ENCODE measurements at regions not wholly inside any gene's neighbourhood (a gene's known extent, or its start where the extent isn't known, plus 50 kb on each side); places are given as distances from the start of the nearest gene placed in this dataset.

- no peaks in the 10 kb centered on the region for H3K27me3 ChIP-seq (ENCODE audit: control insufficient read depth, insufficient read depth)
- no peak for DNase-seq
- no peaks in the 10 kb centered on the region for H3K9me3 ChIP-seq (ENCODE audit: control insufficient read depth, low read length)
- no peak overlapping the region for H3K4me3 ChIP-seq (ENCODE audit: low read length)
- no peak overlapping the region for H3K27ac ChIP-seq (ENCODE audit: low read length)
- ATAC-seq = no peak
- 96% methylated on average over 6 of the region's 6 CpGs for WGBS
- H3K4me1 ChIP-seq (ENCODE audit: control insufficient read depth, insufficient read depth, low read length) = no peaks in the 10 kb centered on the region
- intact Hi-C loops (cut with DNase I) = no loop called here
These were observed 189.7 kb upstream of the GDNF start for GRCh38 chr5:38029397-38030065.

GRCh38 chr5:38023799-38024198 is 184.0 kb upstream of the GDNF start:
- Histone ChIP-seq H3K27me3 (ENCODE audit: control insufficient read depth, insufficient read depth) (no peaks in the 10 kb centered on the region), H3K4me3 (ENCODE audit: low read length) (no peak overlapping the region), H3K4me1 (ENCODE audit: control insufficient read depth, insufficient read depth, low read length) (no peaks in the 10 kb centered on the region), H3K27ac (ENCODE audit: low read length) (no peak overlapping the region), H3K9me3 (ENCODE audit: control insufficient read depth, low read length) (no peaks in the 10 kb centered on the region)
- ATAC-seq (no peak), DNase-seq (no peak)
- intact Hi-C loops (cut with DNase I) = no loop called here
- 66% methylated on average over 4 of the region's 4 CpGs for WGBS

- DNase-seq (no peak), ATAC-seq (no peak)
- 83% methylated on average over 4 of the region's 4 CpGs for WGBS
- no peaks in the 10 kb centered on the region for H3K27me3 ChIP-seq (ENCODE audit: control insufficient read depth, insufficient read depth)
- no peak overlapping the region for H3K4me3 ChIP-seq (ENCODE audit: low read length)
- intact Hi-C loops (cut with DNase I) = no loop called here
- H3K9me3 ChIP-seq (ENCODE audit: control insufficient read depth, low read length) = no peaks in the 10 kb centered on the region
- H3K27ac ChIP-seq (ENCODE audit: low read length) = no peak overlapping the region
- H3K4me1 ChIP-seq (ENCODE audit: control insufficient read depth, insufficient read depth, low read length) = no peaks in the 10 kb centered on the region
These were observed 183.5 kb upstream of the GDNF start for GRCh38 chr5:38023371-38023770.

- Histone ChIP-seq H3K4me3 (ENCODE audit: low read length) (no peak overlapping the region), H3K27ac (ENCODE audit: low read length) (no peak overlapping the region), H3K4me1 (ENCODE audit: control insufficient read depth, insufficient read depth, low read length) (no peaks in the 10 kb centered on the region), H3K27me3 (ENCODE audit: control insufficient read depth, insufficient read depth) (no peaks in the 10 kb centered on the region), H3K9me3 (ENCODE audit: control insufficient read depth, low read length) (no peaks in the 10 kb centered on the region)
- 66% methylated on average over 4 of the region's 4 CpGs for WGBS
- ATAC-seq = no peak
- no peak for DNase-seq
- intact Hi-C loops (cut with DNase I) = no loop called here
These were observed 182.8 kb upstream of the GDNF start for GRCh38 chr5:38022631-38023030.

GRCh38 chr5:38018016-38018415 is 178.2 kb upstream of the GDNF start:
- ATAC-seq (no peak), DNase-seq (no peak)
- H3K27me3 ChIP-seq (ENCODE audit: control insufficient read depth, insufficient read depth) = no peaks in the 10 kb centered on the region
- H3K27ac ChIP-seq (ENCODE audit: low read length) = no peak overlapping the region
- intact Hi-C loops (cut with DNase I) = no loop called here
- H3K4me1 ChIP-seq (ENCODE audit: control insufficient read depth, insufficient read depth, low read length) = no peaks in the 10 kb centered on the region
- no peak overlapping the region for H3K4me3 ChIP-seq (ENCODE audit: low read length)
- WGBS = 79% methylated on average over 6 of the region's 6 CpGs
- no peaks in the 10 kb centered on the region for H3K9me3 ChIP-seq (ENCODE audit: control insufficient read depth, low read length)

- Histone ChIP-seq H3K27me3 (ENCODE audit: control insufficient read depth, insufficient read depth) (no peaks in the 10 kb centered on the region), H3K9me3 (ENCODE audit: control insufficient read depth, low read length) (no peaks in the 10 kb centered on the region), H3K27ac (ENCODE audit: low read length) (no peak overlapping the region), H3K4me3 (ENCODE audit: low read length) (no peak overlapping the region), H3K4me1 (ENCODE audit: control insufficient read depth, insufficient read depth, low read length) (no peaks in the 10 kb centered on the region)
- DNase-seq (no peak), ATAC-seq (no peak)
- intact Hi-C loops (cut with DNase I) = no loop called here
- WGBS = 73% methylated on average over 3 of the region's 3 CpGs
These were observed 173.3 kb upstream of the GDNF start for GRCh38 chr5:38013107-38013506.

- no peaks in the 10 kb centered on the region for H3K4me1 ChIP-seq (ENCODE audit: control insufficient read depth, insufficient read depth, low read length)
- intact Hi-C loops (cut with DNase I) = no loop called here
- DNase-seq (no peak), ATAC-seq (no peak)
- no peak overlapping the region for H3K4me3 ChIP-seq (ENCODE audit: low read length)
- no peaks in the 10 kb centered on the region for H3K9me3 ChIP-seq (ENCODE audit: control insufficient read depth, low read length)
- 77% methylated on average over 3 of the region's 3 CpGs for WGBS
- no peaks in the 10 kb centered on the region for H3K27me3 ChIP-seq (ENCODE audit: control insufficient read depth, insufficient read depth)
- H3K27ac ChIP-seq (ENCODE audit: low read length) = no peak overlapping the region
These were observed 171.9 kb upstream of the GDNF start for GRCh38 chr5:38011668-38012188.

- intact Hi-C loops (cut with DNase I) = no loop called here
- H3K4me3 ChIP-seq (ENCODE audit: low read length) = no peak overlapping the region
- no peaks in the 10 kb centered on the region for H3K9me3 ChIP-seq (ENCODE audit: control insufficient read depth, low read length)
- no peak overlapping the region for H3K27ac ChIP-seq (ENCODE audit: low read length)
- H3K27me3 ChIP-seq (ENCODE audit: control insufficient read depth, insufficient read depth) = no peaks in the 10 kb centered on the region
- ATAC-seq (no peak), DNase-seq (no peak)
- WGBS = 83% methylated on average over 2 of the region's 2 CpGs
- no peaks in the 10 kb centered on the region for H3K4me1 ChIP-seq (ENCODE audit: control insufficient read depth, insufficient read depth, low read length)
These were observed 170.0 kb upstream of the GDNF start for GRCh38 chr5:38009749-38010358.

- Histone ChIP-seq H3K9me3 (ENCODE audit: control insufficient read depth, low read length) (no peaks in the 10 kb centered on the region), H3K4me3 (ENCODE audit: low read length) (no peak overlapping the region), H3K27me3 (ENCODE audit: control insufficient read depth, insufficient read depth) (no peaks in the 10 kb centered on the region), H3K27ac (ENCODE audit: low read length) (no peak overlapping the region), H3K4me1 (ENCODE audit: control insufficient read depth, insufficient read depth, low read length) (no peaks in the 10 kb centered on the region)
- no peak for DNase-seq
- WGBS = 71% methylated on average over 1 of the region's 1 CpG
- intact Hi-C loops (cut with DNase I) = no loop called here
- no peak for ATAC-seq
These were observed 168.4 kb upstream of the GDNF start for GRCh38 chr5:38008198-38008597.

- DNase-seq (no peak), ATAC-seq (no peak)
- intact Hi-C loops (cut with DNase I) = no loop called here
- H3K4me1 ChIP-seq (ENCODE audit: control insufficient read depth, insufficient read depth, low read length) = no peaks in the 10 kb centered on the region
- whole genome bisulfite sequencing = 88% methylated on average over 1 of the region's 1 CpG
- no peak overlapping the region for H3K4me3 ChIP-seq (ENCODE audit: low read length)
- no peaks in the 10 kb centered on the region for H3K9me3 ChIP-seq (ENCODE audit: control insufficient read depth, low read length)
- no peaks in the 10 kb centered on the region for H3K27me3 ChIP-seq (ENCODE audit: control insufficient read depth, insufficient read depth)
- no peak overlapping the region for H3K27ac ChIP-seq (ENCODE audit: low read length)
These were observed 159.8 kb upstream of the GDNF start for GRCh38 chr5:37999593-37999992.

GRCh38 chr5:37996918-37997317 is 157.1 kb upstream of the GDNF start:
- DNase-seq (no peak), ATAC-seq (no peak)
- intact Hi-C loops (cut with DNase I) = no loop called here
- Histone ChIP-seq H3K4me1 (ENCODE audit: control insufficient read depth, insufficient read depth, low read length) (no peaks in the 10 kb centered on the region), H3K9me3 (ENCODE audit: control insufficient read depth, low read length) (no peaks in the 10 kb centered on the region), H3K27me3 (ENCODE audit: control insufficient read depth, insufficient read depth) (no peaks in the 10 kb centered on the region), H3K27ac (ENCODE audit: low read length) (no peak overlapping the region), H3K4me3 (ENCODE audit: low read length) (no peak overlapping the region)
- 90% methylated on average over 3 of the region's 3 CpGs for WGBS
